Neural progenitor cell (in vitro differentiated cells): ENCODE measurements at regions not wholly inside any gene's neighbourhood (a gene's known extent, or its start where the extent isn't known, plus 50 kb on each side); places are given as distances from the start of the nearest gene placed in this dataset.
"Not testable (repeated sequence)": the region's sequence is repeated elsewhere in the genome, so short reads cannot be mapped to it uniquely, and the experiment has no call there.

Experiments
- DNase-seq: peaks from one replicate; pipeline ENCODE4 v3.0.0-alpha.2; 2016; ENCODE audit warnings: low spot score
- H2AFZ ChIP-seq: fragments of 200-600 bp; sonication (generic); replicated peaks from 2 replicates; pipeline ENCODE4 v1.6.1; 2016; ENCODE audit warnings: antibody characterized with exemption
- H3F3A ChIP-seq: fragments of 200-600 bp; sonication (generic); 2 replicates; pipeline ENCODE4 v1.6.1; 2016; ENCODE audit warnings: antibody characterized with exemption, low read depth
- H3K27ac ChIP-seq: fragments of 200-600 bp; sonication (generic); 2 replicates; pipeline ENCODE4 v1.5.1; 2016; ENCODE audit warnings: mild to moderate bottlenecking
- H3K27me3 ChIP-seq: fragments of 200-600 bp; sonication (generic); 2 replicates; pipeline ENCODE4 v1.6.1; 2016; ENCODE audit warnings: mild to moderate bottlenecking, moderate library complexity
- H3K36me3 ChIP-seq: fragments of 200-600 bp; sonication (generic); 2 replicates; pipeline ENCODE4 v1.5.1; 2016
- H3K4me1 ChIP-seq: fragments of 200-600 bp; sonication (generic); 2 replicates; pipeline ENCODE4 v1.6.1; 2016; ENCODE audit warnings: mixed run types
- H3K4me2 ChIP-seq: fragments of 200-600 bp; sonication (generic); 2 replicates; pipeline ENCODE4 v1.6.1; 2016
- H3K4me3 ChIP-seq: fragments of 200-600 bp; sonication (generic); 2 replicates; pipeline ENCODE4 v1.5.1; 2016
- H3K79me2 ChIP-seq: fragments of 200-600 bp; sonication (generic); 2 replicates; pipeline ENCODE4 v1.6.1; 2016; ENCODE audit warnings: low read depth
- H3K9ac ChIP-seq: fragments of 200-600 bp; sonication (generic); 2 replicates; pipeline ENCODE4 v1.6.1; 2016
- H3K9me3 ChIP-seq: fragments of 200-600 bp; sonication (generic); 2 replicates; pipeline ENCODE4 v1.5.1; 2016; ENCODE audit warnings: low read depth
- H4K20me1 ChIP-seq: fragments of 200-600 bp; sonication (generic); 2 replicates; pipeline ENCODE4 v1.6.1; 2016; ENCODE audit warnings: low read depth
- H3K27ac Mint-ChIP-seq: 3 replicates; pipeline ENCODE4 v1.8.0; 2021; ENCODE audit warnings: mixed read lengths
- H3K27me3 Mint-ChIP-seq: 2 replicates; pipeline ENCODE4 v1.8.0; 2022; ENCODE audit warnings: low read depth, mild to moderate bottlenecking, inconsistent platforms, moderate library complexity, mixed read lengths; ENCODE audit not compliant: insufficient read depth
- H3K36me3 Mint-ChIP-seq: 3 replicates; pipeline ENCODE4 v1.8.0; 2021; ENCODE audit warnings: mixed read lengths
- H3K4me1 Mint-ChIP-seq: 3 replicates; pipeline ENCODE4 v1.8.0; 2021; ENCODE audit warnings: mixed read lengths
- H3K4me3 Mint-ChIP-seq: 3 replicates; pipeline ENCODE4 v1.8.0; 2021; ENCODE audit warnings: mild to moderate bottlenecking, moderate library complexity, mixed read lengths
- H3K9me3 Mint-ChIP-seq: 3 replicates; pipeline ENCODE4 v1.8.0; 2020; ENCODE audit warnings: mixed read lengths
- CTCF ChIP-seq: fragments of 200-600 bp; sonication (generic); IDR thresholded peaks from 2 replicates; pipeline ENCODE4 v1.5.1; 2017; ENCODE audit warnings: antibody characterized with exemption, mild to moderate bottlenecking
- EZH2 ChIP-seq: fragments of 200-600 bp; sonication (generic); IDR thresholded peaks from 2 replicates; pipeline ENCODE4 v1.6.1; 2017; ENCODE audit warnings: antibody characterized with exemption, mild to moderate bottlenecking, moderate library complexity
- EZH2phosphoT487 ChIP-seq: fragments of 200-600 bp; sonication (generic); IDR thresholded peaks from 2 replicates; pipeline ENCODE4 v1.6.1; 2017; ENCODE audit warnings: antibody characterized with exemption

DNA sequence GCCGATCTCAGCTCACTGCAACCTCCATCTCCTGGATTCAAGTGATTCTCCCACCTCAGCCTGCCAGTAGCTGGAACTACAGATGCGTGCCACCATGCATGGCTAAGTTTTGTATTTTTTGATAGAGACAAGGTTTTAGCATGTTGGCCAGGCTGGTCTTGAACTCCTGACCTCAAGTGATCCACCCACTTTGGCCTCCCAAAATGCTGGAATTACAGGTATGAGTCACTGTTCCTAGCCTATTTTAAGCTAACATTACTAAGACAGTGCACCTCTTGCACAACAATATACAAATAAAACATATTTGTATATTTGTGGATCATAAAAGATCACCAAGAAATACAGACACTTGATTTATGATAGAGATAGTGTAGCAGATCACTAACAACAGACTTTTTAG is 139.1 kb downstream of the DUSP10 start:
- Mint-ChIP-seq H3K36me3 (no peaks in the 10 kb centered on the region), H3K4me1 (no peaks in the 10 kb centered on the region), H3K9me3 (no peaks in the 10 kb centered on the region), H3K27me3 (no peaks in the 10 kb centered on the region), H3K4me3 (no peak overlapping the region), H3K27ac (no peak overlapping the region)
- no peak overlapping the region for H3K4me3 ChIP-seq
- H3K4me1 ChIP-seq: no peaks in the 10 kb centered on the region
- H3K79me2 ChIP-seq: no peaks in the 10 kb centered on the region
- no peaks in the 10 kb centered on the region for H4K20me1 ChIP-seq
- H3K4me2 ChIP-seq: no peak overlapping the region
- H3K9ac ChIP-seq: no peak overlapping the region
- no peak for DNase-seq
- H3K36me3 ChIP-seq: no peaks in the 10 kb centered on the region
- H3K27ac ChIP-seq: no peak overlapping the region
- H3F3A ChIP-seq: no peaks in the 10 kb centered on the region
- H3K27me3 ChIP-seq: no peaks in the 10 kb centered on the region
- no peak for TF ChIP-seq EZH2phosphoT487
- no peak for TF ChIP-seq CTCF
- TF ChIP-seq EZH2: no peak
- no peak overlapping the region for H2AFZ ChIP-seq
- H3K9me3 ChIP-seq: no peaks in the 10 kb centered on the region

GRCh38 chr1:221604390-221604789 is 137.5 kb downstream of the DUSP10 start:
- H2AFZ ChIP-seq, H3K4me3 Mint-ChIP-seq, H3K27me3 Mint-ChIP-seq, H3F3A ChIP-seq, H3K4me2 ChIP-seq, H3K9me3 Mint-ChIP-seq, H3K27ac ChIP-seq, H3K4me1 ChIP-seq, H3K9me3 ChIP-seq, H3K27ac Mint-ChIP-seq, H3K4me3 ChIP-seq, H3K36me3 Mint-ChIP-seq, H3K4me1 Mint-ChIP-seq, H3K9ac ChIP-seq, H3K27me3 ChIP-seq, H4K20me1 ChIP-seq, H3K79me2 ChIP-seq, H3K36me3 ChIP-seq, DNase-seq: not testable (repeated sequence)

GRCh38 chr1:221604948-221605347 is 136.9 kb downstream of the DUSP10 start:
- Histone ChIP-seq H3K4me1 (no peaks in the 10 kb centered on the region), H3K27me3 (no peaks in the 10 kb centered on the region), H3K4me3 (no peak overlapping the region), H3K79me2 (no peaks in the 10 kb centered on the region), H3F3A (no peaks in the 10 kb centered on the region), H3K36me3 (no peaks in the 10 kb centered on the region), H3K9ac (no peak overlapping the region), H2AFZ (no peak overlapping the region), H3K9me3 (no peaks in the 10 kb centered on the region), H3K4me2 (no peak overlapping the region), H3K27ac (no peak overlapping the region), H4K20me1 (no peaks in the 10 kb centered on the region)
- H3K27ac Mint-ChIP-seq: no peak overlapping the region
- H3K4me1 Mint-ChIP-seq: no peaks in the 10 kb centered on the region
- no peak for TF ChIP-seq EZH2
- TF ChIP-seq EZH2phosphoT487: no peak
- TF ChIP-seq CTCF: no peak
- H3K9me3 Mint-ChIP-seq: no peaks in the 10 kb centered on the region
- H3K36me3 Mint-ChIP-seq: no peaks in the 10 kb centered on the region
- H3K27me3 Mint-ChIP-seq: no peaks in the 10 kb centered on the region
- no peak overlapping the region for H3K4me3 Mint-ChIP-seq
- no peak for DNase-seq

GRCh38 chr1:221605569-221605968 is 136.3 kb downstream of the DUSP10 start:
- no peak for DNase-seq
- H3K4me3 ChIP-seq: no peak overlapping the region
- no peaks in the 10 kb centered on the region for H3K27me3 ChIP-seq
- no peaks in the 10 kb centered on the region for H3K4me1 Mint-ChIP-seq
- H3K27ac ChIP-seq: no peak overlapping the region
- no peak overlapping the region for H2AFZ ChIP-seq
- H3K4me2 ChIP-seq: no peak overlapping the region
- no peaks in the 10 kb centered on the region for H3K27me3 Mint-ChIP-seq
- no peaks in the 10 kb centered on the region for H3F3A ChIP-seq
- H3K36me3 Mint-ChIP-seq: no peaks in the 10 kb centered on the region
- no peaks in the 10 kb centered on the region for H3K9me3 Mint-ChIP-seq
- H4K20me1 ChIP-seq: no peaks in the 10 kb centered on the region
- no peak for TF ChIP-seq EZH2phosphoT487
- TF ChIP-seq EZH2: no peak
- TF ChIP-seq CTCF: no peak
- H3K27ac Mint-ChIP-seq: no peak overlapping the region
- no peaks in the 10 kb centered on the region for H3K36me3 ChIP-seq
- no peak overlapping the region for H3K4me3 Mint-ChIP-seq
- H3K9ac ChIP-seq: no peak overlapping the region
- H3K79me2 ChIP-seq: no peaks in the 10 kb centered on the region
- no peaks in the 10 kb centered on the region for H3K4me1 ChIP-seq
- no peaks in the 10 kb centered on the region for H3K9me3 ChIP-seq
